Right atrium auricular region (tissue), 2 donors: ENCODE measurements at regions not wholly inside any gene's neighbourhood (a gene's known extent, or its start where the extent isn't known, plus 50 kb on each side); places are given as distances from the start of the nearest gene placed in this dataset.

Experiments
- DNase-seq: peaks from one replicate; pipeline ENCODE4 v3.0.0-alpha.2; 2019; ENCODE audit warnings: low spot score
- H3K27ac ChIP-seq, 2 donors: fragments of 200-600 bp; sonication (generic); 1 replicate in 1 of 2; 2 replicates in 1 of 2; pipeline ENCODE4 v1.5.1; 2016 to 2019
- H3K27me3 ChIP-seq, 2 donors: fragments of 200-600 bp; sonication (generic); one replicate each; pipeline versions ENCODE4 v1.5.1 to v1.6.0; 2017 to 2019
- H3K36me3 ChIP-seq: fragments of 200-600 bp; sonication (generic); one replicate; pipeline ENCODE4 v1.5.1; 2016
- H3K4me1 ChIP-seq, 2 donors: fragments of 200-600 bp; sonication (generic); one replicate each; pipeline versions ENCODE4 v1.5.1 to v1.6.0; 2017 to 2019
- H3K4me3 ChIP-seq, 2 donors: fragments of 200-600 bp; sonication (generic); 1 replicate in 1 of 2; 2 replicates in 1 of 2; pipeline ENCODE4 v1.5.1; 2017 to 2019; ENCODE audit warnings: mild to moderate bottlenecking in 1 of 2, moderate library complexity in 1 of 2
- H3K9me3 ChIP-seq, 2 donors: fragments of 200-600 bp; sonication (generic); one replicate each; pipeline ENCODE4 v1.5.1; 2019
- TF ChIP-seq, protein P1 (sequence below), 2 donors: fragments of 200-600 bp; sonication (generic); IDR thresholded peaks; one replicate each; pipeline ENCODE4 v1.5.1; 2019; ENCODE audit warnings: antibody characterized with exemption in 2 of 2

DNA sequence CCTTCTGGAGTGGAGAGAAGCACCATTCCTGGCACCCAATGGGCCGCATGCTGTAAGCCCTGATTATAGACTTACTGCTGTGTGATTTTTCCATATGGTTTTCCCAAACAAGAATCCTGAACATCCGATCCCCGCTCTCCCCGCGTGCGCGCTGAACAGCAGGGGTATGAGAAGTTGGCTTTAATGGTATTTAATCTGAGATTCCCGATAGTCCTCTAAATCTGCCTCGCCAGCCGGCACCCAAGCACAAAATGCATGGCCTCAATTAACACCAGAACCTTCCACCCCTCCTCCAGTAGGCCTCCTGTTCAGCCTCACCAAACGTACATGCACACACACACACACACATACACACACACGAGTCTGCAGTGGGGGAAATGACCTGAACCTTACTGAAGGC is 480.3 kb downstream of the BCL11A start:
- no peaks in the 10 kb centered on the region for H3K4me1 ChIP-seq
- H3K9me3 ChIP-seq: no peaks in the 10 kb centered on the region
- no peak overlapping the region for H3K27ac ChIP-seq
- DNase-seq: no peak
- TF ChIP-seq, protein P1, sequence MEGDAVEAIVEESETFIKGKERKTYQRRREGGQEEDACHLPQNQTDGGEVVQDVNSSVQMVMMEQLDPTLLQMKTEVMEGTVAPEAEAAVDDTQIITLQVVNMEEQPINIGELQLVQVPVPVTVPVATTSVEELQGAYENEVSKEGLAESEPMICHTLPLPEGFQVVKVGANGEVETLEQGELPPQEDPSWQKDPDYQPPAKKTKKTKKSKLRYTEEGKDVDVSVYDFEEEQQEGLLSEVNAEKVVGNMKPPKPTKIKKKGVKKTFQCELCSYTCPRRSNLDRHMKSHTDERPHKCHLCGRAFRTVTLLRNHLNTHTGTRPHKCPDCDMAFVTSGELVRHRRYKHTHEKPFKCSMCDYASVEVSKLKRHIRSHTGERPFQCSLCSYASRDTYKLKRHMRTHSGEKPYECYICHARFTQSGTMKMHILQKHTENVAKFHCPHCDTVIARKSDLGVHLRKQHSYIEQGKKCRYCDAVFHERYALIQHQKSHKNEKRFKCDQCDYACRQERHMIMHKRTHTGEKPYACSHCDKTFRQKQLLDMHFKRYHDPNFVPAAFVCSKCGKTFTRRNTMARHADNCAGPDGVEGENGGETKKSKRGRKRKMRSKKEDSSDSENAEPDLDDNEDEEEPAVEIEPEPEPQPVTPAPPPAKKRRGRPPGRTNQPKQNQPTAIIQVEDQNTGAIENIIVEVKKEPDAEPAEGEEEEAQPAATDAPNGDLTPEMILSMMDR (IDR thresholded peaks at IDR 0.05): no peak
- H3K4me3 ChIP-seq: no peak overlapping the region
- no peaks in the 10 kb centered on the region for H3K27me3 ChIP-seq
- no peaks in the 10 kb centered on the region for H3K36me3 ChIP-seq

DNA sequence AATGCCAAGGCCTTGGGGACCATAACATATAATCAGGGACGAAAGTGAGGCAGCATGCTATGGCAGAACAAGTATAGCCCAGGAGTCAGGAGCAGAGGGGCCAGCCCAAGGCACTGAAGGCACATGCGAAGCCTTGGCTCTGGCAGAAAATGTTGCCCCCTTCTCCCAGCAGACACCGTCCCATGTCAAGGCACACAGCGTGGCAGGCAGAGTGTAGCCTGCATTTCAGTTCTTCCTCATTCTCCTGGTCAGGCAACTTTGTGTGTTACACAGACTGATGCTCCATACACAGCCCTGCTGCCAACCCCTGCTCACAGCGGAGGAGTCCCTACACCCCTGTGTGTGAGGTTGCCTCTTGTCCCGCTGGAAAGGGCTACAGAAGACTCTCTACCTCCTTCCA is 480.8 kb downstream of the BCL11A start:
- Histone ChIP-seq H3K36me3 (no peaks in the 10 kb centered on the region), H3K4me3 (no peak overlapping the region), H3K9me3 (no peaks in the 10 kb centered on the region), H3K27me3 (no peaks in the 10 kb centered on the region), H3K4me1 (no peaks in the 10 kb centered on the region), H3K27ac (no peak overlapping the region)
- TF ChIP-seq, protein P1 (IDR thresholded peaks at IDR 0.05): no peak
- DNase-seq: no peak

DNA sequence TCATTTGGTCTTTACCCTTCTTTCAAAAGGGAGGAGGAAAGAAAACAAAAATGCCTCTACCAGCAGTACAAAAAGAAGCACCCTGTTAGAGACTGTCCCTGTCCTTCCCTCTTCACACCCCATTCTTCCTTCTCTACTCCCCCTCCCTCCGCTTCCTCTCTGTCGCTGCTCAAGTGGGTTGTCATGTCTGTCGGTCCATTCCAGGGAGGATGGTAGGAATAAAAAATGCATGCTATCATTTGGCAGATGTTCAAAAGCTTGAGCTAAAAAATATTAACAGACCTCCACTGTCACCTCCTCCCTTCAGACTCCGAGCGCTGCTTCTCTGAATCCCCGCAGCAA is 482.0 kb downstream of the BCL11A start:
- DNase-seq: no peak
- TF ChIP-seq, protein P1 (IDR thresholded peaks at IDR 0.05): no peak
- Histone ChIP-seq H3K36me3 (no peaks in the 10 kb centered on the region), H3K4me1 (no peaks in the 10 kb centered on the region), H3K4me3 (no peak overlapping the region), H3K27ac (no peak overlapping the region), H3K9me3 (no peaks in the 10 kb centered on the region), H3K27me3 (no peaks in the 10 kb centered on the region)

DNA sequence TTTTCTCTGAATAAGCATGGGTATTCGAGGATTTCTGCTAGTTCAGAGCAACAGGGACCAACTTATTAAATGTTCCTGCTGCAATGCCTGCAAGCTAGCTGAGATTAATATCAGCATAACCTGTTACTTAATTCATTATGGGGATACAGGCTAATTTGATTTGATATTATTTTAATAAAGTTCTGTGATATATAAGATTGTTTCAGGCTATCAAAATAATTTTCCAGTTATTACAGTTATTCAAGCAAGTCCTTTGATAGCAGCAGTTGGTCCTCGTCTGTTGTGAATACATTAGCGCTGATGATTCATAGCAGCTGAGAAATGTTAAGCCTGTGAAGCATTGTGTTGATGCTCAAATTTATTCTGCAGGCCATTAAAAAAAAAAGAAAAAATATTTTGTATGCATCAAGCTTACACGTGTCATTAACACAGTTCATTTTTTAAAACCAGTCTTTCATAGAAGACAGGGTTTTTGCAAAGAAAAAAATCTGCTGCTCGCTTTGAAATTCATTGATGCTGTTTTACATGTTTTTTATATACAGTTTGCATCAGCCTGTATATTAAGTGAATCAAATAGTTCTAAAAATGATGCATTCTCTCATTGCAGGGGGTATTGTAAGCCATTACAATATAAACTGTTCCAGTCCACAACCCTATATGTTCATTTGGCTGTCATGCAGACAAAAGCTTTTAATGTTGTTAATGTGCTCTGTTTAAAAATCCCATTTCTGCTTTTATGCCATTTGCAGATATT is 482.5 kb downstream of the BCL11A start:
- H3K36me3 ChIP-seq: no peaks in the 10 kb centered on the region
- H3K27ac ChIP-seq: no peak overlapping the region
- TF ChIP-seq, protein P1 (IDR thresholded peaks at IDR 0.05): no peak
- no peak for DNase-seq
- no peaks in the 10 kb centered on the region for H3K4me1 ChIP-seq
- H3K9me3 ChIP-seq: no peaks in the 10 kb centered on the region
- no peak overlapping the region for H3K4me3 ChIP-seq
- H3K27me3 ChIP-seq: no peaks in the 10 kb centered on the region

DNA sequence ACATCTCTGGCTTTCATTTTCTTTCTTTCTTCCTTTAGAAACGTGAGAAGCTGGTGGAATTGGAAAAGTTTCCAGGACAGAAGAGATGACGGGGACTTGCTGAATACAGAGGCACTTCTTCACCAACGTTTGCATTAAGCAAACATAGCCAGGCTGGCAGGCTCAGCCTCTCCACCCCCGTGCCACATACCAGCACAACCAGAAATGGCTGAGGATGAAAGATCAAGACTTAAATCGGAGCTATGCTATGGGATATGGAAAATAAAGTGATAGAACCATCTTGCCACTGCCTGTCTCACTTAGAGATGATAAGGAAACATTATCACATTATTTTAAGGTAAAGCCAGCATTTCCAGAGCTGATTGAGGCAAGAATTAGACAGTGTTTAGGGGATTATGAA is 483.3 kb downstream of the BCL11A start:
- no peak overlapping the region for H3K27ac ChIP-seq
- no peaks in the 10 kb centered on the region for H3K27me3 ChIP-seq
- no peak for DNase-seq
- H3K4me1 ChIP-seq: no peaks in the 10 kb centered on the region
- H3K9me3 ChIP-seq: no peaks in the 10 kb centered on the region
- H3K4me3 ChIP-seq: no peak overlapping the region
- TF ChIP-seq, protein P1 (IDR thresholded peaks at IDR 0.05): no peak
- H3K36me3 ChIP-seq: no peaks in the 10 kb centered on the region

DNA sequence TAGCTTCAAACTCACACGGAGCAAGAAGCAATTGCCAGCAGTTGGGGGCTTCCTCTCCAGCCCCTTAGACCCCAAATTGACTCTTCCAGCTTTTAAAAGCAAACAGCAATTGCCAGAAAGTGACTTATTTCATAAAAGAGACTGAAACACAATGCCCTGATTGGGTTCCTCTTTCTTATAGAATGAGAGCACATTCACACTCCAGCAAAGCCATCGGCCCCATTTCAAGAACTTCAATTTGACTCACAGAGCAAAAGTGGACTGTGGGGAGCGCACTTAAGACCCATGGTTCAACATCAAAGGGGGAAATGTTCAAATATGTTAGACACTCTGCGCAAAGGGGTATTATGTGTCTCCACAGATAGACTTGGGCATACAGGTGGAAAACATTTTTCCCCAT is 484.7 kb downstream of the BCL11A start:
- Histone ChIP-seq H3K27me3 (no peaks in the 10 kb centered on the region), H3K36me3 (no peaks in the 10 kb centered on the region), H3K27ac (no peak overlapping the region), H3K4me1 (no peaks in the 10 kb centered on the region), H3K4me3 (no peak overlapping the region), H3K9me3 (no peaks in the 10 kb centered on the region)
- TF ChIP-seq, protein P1 (IDR thresholded peaks at IDR 0.05): no peak
- DNase-seq: no peak
